ENCODE measurements at regions not wholly inside any gene's neighbourhood (a gene's known extent, or its start where the extent isn't known, plus 50 kb on each side); places are given as distances from the start of the nearest gene placed in this dataset.

GRCh38 chr3:165283328-165283727, 87.1 kb upstream of the SLITRK3 start:
- intact Hi-C loops (cut with micrococcal nuclease; ENCODE audit: unreplicated experiment): no loop called here
- Mint-ChIP-seq H3K36me3 (ENCODE audit: insufficient read depth, unreplicated experiment) (no peaks in the 10 kb centered on the region), H3K4me1 (ENCODE audit: low read depth, unreplicated experiment) (no peaks in the 10 kb centered on the region), H3K27ac (ENCODE audit: unreplicated experiment) (no peak overlapping the region), H3K27me3 (ENCODE audit: insufficient read depth, unreplicated experiment) (peaks cover 3% of the 10 kb centered on the region), H3K9me3 (ENCODE audit: unreplicated experiment) (no peaks in the 10 kb centered on the region), H3K4me3 (ENCODE audit: unreplicated experiment) (no peak overlapping the region)
- no peak for TF ChIP-seq CTCF (IDR thresholded peaks at IDR 0.05; ENCODE audit: insufficient read depth in 1 of 2, low read depth in 1 of 2, low read length in 1 of 2, severe bottlenecking in 1 of 2, unreplicated experiment in 1 of 2)
- ChIA-PET CTCF (no interaction called here), POLR2A (no interaction called here)
- Histone ChIP-seq H3K9me3 (no peaks in the 10 kb centered on the region), H3K36me3 (ENCODE audit: control insufficient read depth, insufficient read depth, low read length) (no peaks in the 10 kb centered on the region), H3K4me1 (no peaks in the 10 kb centered on the region), H3K27me3 (replicated peaks; ENCODE audit: control insufficient read depth, insufficient read depth, low read length) (no peaks in the 10 kb centered on the region), H3K4me3 (ENCODE audit: low read depth, low read length) (no peak overlapping the region)
- no TSS peak for BruUV-seq (replicated peaks)
- no peak for DNase-seq

DNA sequence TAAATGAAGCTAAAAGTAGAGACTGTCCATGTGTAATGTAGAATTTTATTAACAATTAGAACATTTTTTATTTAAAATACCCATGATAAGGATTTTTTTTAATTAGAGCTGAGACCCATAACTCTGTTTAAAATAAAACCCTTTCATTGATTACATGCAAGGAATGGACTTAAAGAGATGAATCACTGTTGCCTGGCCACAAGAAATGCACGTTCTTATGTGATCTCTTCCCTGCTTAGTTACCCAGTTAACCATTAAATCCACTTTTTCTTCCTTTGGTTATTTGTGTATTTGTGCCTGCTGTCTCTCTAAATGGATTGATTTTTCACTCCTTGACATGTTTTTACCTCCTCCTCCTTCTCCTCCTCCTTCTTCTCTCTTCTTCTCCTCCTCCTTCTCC, 83.3 kb upstream of the SLITRK3 start:
- Histone ChIP-seq H3K9me3 (no peaks in the 10 kb centered on the region), H3K4me1 (no peaks in the 10 kb centered on the region), H3K36me3 (ENCODE audit: control insufficient read depth, insufficient read depth, low read length) (no peaks in the 10 kb centered on the region), H3K4me3 (ENCODE audit: low read depth, low read length) (no peak overlapping the region), H3K27me3 (replicated peaks; ENCODE audit: control insufficient read depth, insufficient read depth, low read length) (no peaks in the 10 kb centered on the region)
- POLR2A ChIA-PET: no interaction called here
- peaks cover 3% of the 10 kb centered on the region for H3K27me3 Mint-ChIP-seq (ENCODE audit: insufficient read depth, unreplicated experiment)
- no TSS peak for BruUV-seq (replicated peaks)
- intact Hi-C loops (cut with micrococcal nuclease; ENCODE audit: unreplicated experiment): no loop called here
- no peak overlapping the region for H3K27ac Mint-ChIP-seq (ENCODE audit: unreplicated experiment)
- no peak overlapping the region for H3K4me3 Mint-ChIP-seq (ENCODE audit: unreplicated experiment)
- no peaks in the 10 kb centered on the region for H3K36me3 Mint-ChIP-seq (ENCODE audit: insufficient read depth, unreplicated experiment)
- TF ChIP-seq CTCF (IDR thresholded peaks at IDR 0.05; ENCODE audit: insufficient read depth in 1 of 2, low read depth in 1 of 2, low read length in 1 of 2, severe bottlenecking in 1 of 2, unreplicated experiment in 1 of 2): no peak
- no peaks in the 10 kb centered on the region for H3K4me1 Mint-ChIP-seq (ENCODE audit: low read depth, unreplicated experiment)
- H3K9me3 Mint-ChIP-seq (ENCODE audit: unreplicated experiment): no peaks in the 10 kb centered on the region
- CTCF ChIA-PET: no interaction called here
- DNase-seq: no peak

- intact Hi-C loops (cut with micrococcal nuclease; ENCODE audit: unreplicated experiment): no loop called here
- Mint-ChIP-seq H3K36me3 (ENCODE audit: insufficient read depth, unreplicated experiment) (no peaks in the 10 kb centered on the region), H3K4me3 (ENCODE audit: unreplicated experiment) (no peak overlapping the region), H3K9me3 (ENCODE audit: unreplicated experiment) (no peaks in the 10 kb centered on the region), H3K27ac (ENCODE audit: unreplicated experiment) (no peak overlapping the region), H3K4me1 (ENCODE audit: low read depth, unreplicated experiment) (no peaks in the 10 kb centered on the region), H3K27me3 (ENCODE audit: insufficient read depth, unreplicated experiment) (no peaks in the 10 kb centered on the region)
- Histone ChIP-seq H3K27me3 (replicated peaks; ENCODE audit: control insufficient read depth, insufficient read depth, low read length) (no peaks in the 10 kb centered on the region), H3K4me1 (no peaks in the 10 kb centered on the region), H3K36me3 (ENCODE audit: control insufficient read depth, insufficient read depth, low read length) (no peaks in the 10 kb centered on the region), H3K4me3 (ENCODE audit: low read depth, low read length) (no peak overlapping the region), H3K9me3 (no peaks in the 10 kb centered on the region)
- ChIA-PET CTCF (no interaction called here), POLR2A (no interaction called here)
- no peak for TF ChIP-seq CTCF (IDR thresholded peaks at IDR 0.05; ENCODE audit: insufficient read depth in 1 of 2, low read depth in 1 of 2, low read length in 1 of 2, severe bottlenecking in 1 of 2, unreplicated experiment in 1 of 2)
- no peak for DNase-seq
- BruUV-seq (replicated peaks): no TSS peak
Observed at GRCh38 chr3:165273411-165273810, 77.2 kb upstream of the SLITRK3 start.
